ENCODE measurements at regions not wholly inside any gene's neighbourhood (a gene's known extent, or its start where the extent isn't known, plus 50 kb on each side); places are given as distances from the start of the nearest gene placed in this dataset.

- no peak for TF ChIP-seq CTCF (IDR thresholded peaks at IDR 0.05; ENCODE audit: poor library complexity, severe bottlenecking)
- peak; percentile 83 for DNase-seq (ENCODE audit: low spot score)
- Histone ChIP-seq H3K36me3 (ENCODE audit: low read depth) (no peaks in the 10 kb centered on the region), H3K9me3 (ENCODE audit: severe bottlenecking) (no peaks in the 10 kb centered on the region), H3K27ac (ENCODE audit: poor library complexity, severe bottlenecking) (no peak overlapping the region), H3K4me1 (ENCODE audit: insufficient read depth, poor library complexity, severe bottlenecking) (peaks cover 10% of the 10 kb centered on the region), H3K27me3 (ENCODE audit: insufficient read depth, poor library complexity, severe bottlenecking) (no peaks in the 10 kb centered on the region), H3K4me3 (ENCODE audit: severe bottlenecking) (no peak overlapping the region)
- peak; percentile 93 for ATAC-seq (ENCODE audit: low read depth)
These were observed 161.5 kb downstream of the MYLK4 start for GRCh38 chr6:2589171-2589661.

- no peaks in the 10 kb centered on the region for H3K9me3 ChIP-seq (ENCODE audit: severe bottlenecking)
- no peak for ATAC-seq (ENCODE audit: low read depth)
- no peak for DNase-seq (ENCODE audit: low spot score)
- peaks cover 12% of the 10 kb centered on the region for H3K4me1 ChIP-seq (ENCODE audit: insufficient read depth, poor library complexity, severe bottlenecking)
- no peak overlapping the region for H3K27ac ChIP-seq (ENCODE audit: poor library complexity, severe bottlenecking)
- TF ChIP-seq CTCF (IDR thresholded peaks at IDR 0.05; ENCODE audit: poor library complexity, severe bottlenecking) = no peak
- no peaks in the 10 kb centered on the region for H3K36me3 ChIP-seq (ENCODE audit: low read depth)
- H3K27me3 ChIP-seq (ENCODE audit: insufficient read depth, poor library complexity, severe bottlenecking) = no peaks in the 10 kb centered on the region
- no peak overlapping the region for H3K4me3 ChIP-seq (ENCODE audit: severe bottlenecking)
These were observed 167.3 kb downstream of the MYLK4 start for GRCh38 chr6:2583459-2583858.

GRCh38 chr6:2582268-2582667, 168.5 kb downstream of the MYLK4 start:
- H3K36me3 ChIP-seq (ENCODE audit: low read depth) = no peaks in the 10 kb centered on the region
- no peak for DNase-seq (ENCODE audit: low spot score)
- ATAC-seq (ENCODE audit: low read depth) = no peak
- H3K4me1 ChIP-seq (ENCODE audit: insufficient read depth, poor library complexity, severe bottlenecking) = peaks cover 16% of the 10 kb centered on the region
- no peaks in the 10 kb centered on the region for H3K9me3 ChIP-seq (ENCODE audit: severe bottlenecking)
- no peak overlapping the region for H3K27ac ChIP-seq (ENCODE audit: poor library complexity, severe bottlenecking)
- no peak overlapping the region for H3K4me3 ChIP-seq (ENCODE audit: severe bottlenecking)
- TF ChIP-seq CTCF (IDR thresholded peaks at IDR 0.05; ENCODE audit: poor library complexity, severe bottlenecking) = no peak
- H3K27me3 ChIP-seq (ENCODE audit: insufficient read depth, poor library complexity, severe bottlenecking) = no peaks in the 10 kb centered on the region

GRCh38 chr6:2581611-2582010, 169.1 kb downstream of the MYLK4 start:
- DNase-seq (ENCODE audit: low spot score) (no peak), ATAC-seq (ENCODE audit: low read depth) (no peak)
- Histone ChIP-seq H3K4me3 (ENCODE audit: severe bottlenecking) (no peak overlapping the region), H3K4me1 (ENCODE audit: insufficient read depth, poor library complexity, severe bottlenecking) (peaks cover 16% of the 10 kb centered on the region), H3K36me3 (ENCODE audit: low read depth) (no peaks in the 10 kb centered on the region), H3K27me3 (ENCODE audit: insufficient read depth, poor library complexity, severe bottlenecking) (no peaks in the 10 kb centered on the region), H3K9me3 (ENCODE audit: severe bottlenecking) (no peaks in the 10 kb centered on the region), H3K27ac (ENCODE audit: poor library complexity, severe bottlenecking) (no peak overlapping the region)
- no peak for TF ChIP-seq CTCF (IDR thresholded peaks at IDR 0.05; ENCODE audit: poor library complexity, severe bottlenecking)

- Histone ChIP-seq H3K27ac (ENCODE audit: poor library complexity, severe bottlenecking) (no peak overlapping the region), H3K36me3 (ENCODE audit: low read depth) (no peaks in the 10 kb centered on the region), H3K27me3 (ENCODE audit: insufficient read depth, poor library complexity, severe bottlenecking) (no peaks in the 10 kb centered on the region), H3K4me1 (ENCODE audit: insufficient read depth, poor library complexity, severe bottlenecking) (peaks cover 16% of the 10 kb centered on the region), H3K4me3 (ENCODE audit: severe bottlenecking) (no peak overlapping the region), H3K9me3 (ENCODE audit: severe bottlenecking) (no peaks in the 10 kb centered on the region)
- ATAC-seq (ENCODE audit: low read depth) = no peak
- TF ChIP-seq CTCF (IDR thresholded peaks at IDR 0.05; ENCODE audit: poor library complexity, severe bottlenecking) = no peak
- no peak for DNase-seq (ENCODE audit: low spot score)
These were observed 169.7 kb downstream of the MYLK4 start for GRCh38 chr6:2581011-2581410.

Measured in RWPE2 (cell line).